ENCODE measurements at regions not wholly inside any gene's neighbourhood (a gene's known extent, or its start where the extent isn't known, plus 50 kb on each side); places are given as distances from the start of the nearest gene placed in this dataset.
"Not testable (repeated sequence)": the region's sequence is repeated elsewhere in the genome, so short reads cannot be mapped to it uniquely, and the experiment has no call there.

DNA sequence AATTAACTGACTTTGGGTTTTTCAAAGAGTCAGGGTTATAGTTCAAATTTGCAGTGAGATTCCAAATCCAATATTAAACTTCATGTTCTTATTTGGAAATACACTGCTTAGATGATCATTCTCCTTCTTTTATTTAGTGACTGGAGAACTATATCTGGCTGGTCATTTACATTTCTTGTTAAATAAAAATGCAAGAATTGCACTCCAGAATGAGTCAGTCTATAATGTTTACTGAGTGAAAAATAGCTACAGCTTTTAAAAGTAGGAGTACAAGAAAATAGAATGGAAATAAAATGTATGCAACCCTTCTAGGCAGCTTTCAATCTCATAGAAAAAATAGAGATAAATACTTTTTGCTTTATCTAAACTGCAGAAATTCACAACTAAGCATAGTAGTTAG is 54.5 kb upstream of the CD2AP start:
- Histone ChIP-seq H3K36me3 (no peaks in the 10 kb centered on the region), H3K27me3 (no peaks in the 10 kb centered on the region), H3K9me3 (no peaks in the 10 kb centered on the region), H3K4me3 (no peak overlapping the region), H3K27ac (no peak overlapping the region), H3K4me1 (peaks cover 8 to 21% (median 10%) of the 10 kb centered on the region in 4 donors)
- no peak for DNase-seq
- no peak for TF ChIP-seq POLR2AphosphoS5 (IDR thresholded peaks at IDR 0.05)
- no peak for TF ChIP-seq EP300 (IDR thresholded peaks at IDR 0.05; ENCODE audit: low read depth)
- TF ChIP-seq POLR2A (IDR thresholded peaks at IDR 0.05), result no peak
- TF ChIP-seq, protein P1, sequence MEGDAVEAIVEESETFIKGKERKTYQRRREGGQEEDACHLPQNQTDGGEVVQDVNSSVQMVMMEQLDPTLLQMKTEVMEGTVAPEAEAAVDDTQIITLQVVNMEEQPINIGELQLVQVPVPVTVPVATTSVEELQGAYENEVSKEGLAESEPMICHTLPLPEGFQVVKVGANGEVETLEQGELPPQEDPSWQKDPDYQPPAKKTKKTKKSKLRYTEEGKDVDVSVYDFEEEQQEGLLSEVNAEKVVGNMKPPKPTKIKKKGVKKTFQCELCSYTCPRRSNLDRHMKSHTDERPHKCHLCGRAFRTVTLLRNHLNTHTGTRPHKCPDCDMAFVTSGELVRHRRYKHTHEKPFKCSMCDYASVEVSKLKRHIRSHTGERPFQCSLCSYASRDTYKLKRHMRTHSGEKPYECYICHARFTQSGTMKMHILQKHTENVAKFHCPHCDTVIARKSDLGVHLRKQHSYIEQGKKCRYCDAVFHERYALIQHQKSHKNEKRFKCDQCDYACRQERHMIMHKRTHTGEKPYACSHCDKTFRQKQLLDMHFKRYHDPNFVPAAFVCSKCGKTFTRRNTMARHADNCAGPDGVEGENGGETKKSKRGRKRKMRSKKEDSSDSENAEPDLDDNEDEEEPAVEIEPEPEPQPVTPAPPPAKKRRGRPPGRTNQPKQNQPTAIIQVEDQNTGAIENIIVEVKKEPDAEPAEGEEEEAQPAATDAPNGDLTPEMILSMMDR (IDR thresholded peaks at IDR 0.05), result no peak
- in situ Hi-C loops (cut with MboI; ENCODE audit: low pct_ligation_motif_present in 1 of 4, low pct_unique_long_range_greater_than_20kb in 1 of 4, low sequenced_read_pairs in 3 of 4) (loop anchor here in 3 of 4 donors (25.0 kb wide), 3 partner anchors 164 to 364 kb away; partner anchors contain the start of gene OPN5 (in 1 of the 3)), intact Hi-C loops (cut with DNase I; ENCODE audit: low total_unique reads) (no loop called here)

DNA sequence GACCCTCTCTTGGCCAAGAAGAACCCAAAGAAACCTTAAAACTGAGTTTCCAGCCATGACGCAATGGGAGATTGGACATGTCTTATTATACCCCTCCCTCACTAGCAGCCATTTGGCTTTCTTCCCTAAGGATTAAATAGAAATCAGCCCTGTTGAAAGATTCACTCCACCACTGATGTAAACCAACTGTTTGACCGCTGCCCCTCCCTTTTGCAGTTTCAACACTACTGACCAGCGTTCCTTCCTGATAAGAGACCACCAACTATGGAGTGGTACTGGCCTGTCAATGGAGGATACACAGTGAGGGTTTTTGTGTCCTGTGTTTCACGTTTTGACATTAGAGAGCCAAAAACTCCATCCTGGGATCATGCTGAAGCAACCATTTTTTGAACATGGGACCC is 53.2 kb upstream of the CD2AP start:
- intact Hi-C loops (cut with DNase I; ENCODE audit: low total_unique reads) (no loop called here), in situ Hi-C loops (cut with MboI; ENCODE audit: low pct_ligation_motif_present in 1 of 4, low pct_unique_long_range_greater_than_20kb in 1 of 4, low sequenced_read_pairs in 3 of 4) (loop anchor here in 3 of 4 donors (25.0 kb wide), 3 partner anchors 163 to 363 kb away; partner anchors contain the start of gene OPN5 (in 1 of the 3))
- no peak for DNase-seq
- H3K4me3 ChIP-seq, result no peak overlapping the region
- H3K27ac ChIP-seq, result no peak overlapping the region
- TF ChIP-seq EP300 (IDR thresholded peaks at IDR 0.05; ENCODE audit: low read depth) (no peak), POLR2AphosphoS5 (IDR thresholded peaks at IDR 0.05) (no peak), POLR2A (IDR thresholded peaks at IDR 0.05) (no peak)
- TF ChIP-seq, protein P1 (IDR thresholded peaks at IDR 0.05), result no peak
- peaks cover 7 to 13% (median 8%) of the 10 kb centered on the region in 4 donors for H3K4me1 ChIP-seq
- 63 to 70% methylated on average over 2 to 4 of the region's 4 CpGs for WGBS, 2 donors (ENCODE audit: low coverage in 1 of 2)
- no peaks in the 10 kb centered on the region for H3K36me3 ChIP-seq
- peaks cover 4 to 7% of the 10 kb centered on the region in 2 donors for H3K9me3 ChIP-seq
- no peaks in the 10 kb centered on the region for H3K27me3 ChIP-seq

DNA sequence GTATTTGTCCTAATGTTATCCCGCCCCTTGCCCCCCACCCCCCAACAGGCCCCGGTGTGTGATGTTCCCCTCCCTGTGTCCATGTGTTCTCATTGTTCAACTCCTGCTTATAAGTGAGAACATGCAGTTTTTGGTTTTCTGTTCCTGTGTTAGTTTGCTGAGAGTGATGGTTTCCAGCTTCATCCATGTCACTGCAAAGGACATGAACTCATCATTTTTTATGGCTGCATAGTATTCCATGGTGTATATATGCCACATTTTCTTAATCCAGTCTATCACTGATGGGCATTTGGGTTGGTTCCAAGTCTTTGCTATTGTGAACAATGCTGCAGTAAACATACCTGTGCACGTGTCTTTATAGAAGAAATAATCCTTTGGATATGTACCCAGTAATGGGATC is 51.9 kb upstream of the CD2AP start:
- WGBS, 2 donors (ENCODE audit: low coverage in 1 of 2), result 81 to 83% methylated on average over 3 of the region's 3 CpGs
- H3K4me3 ChIP-seq; H3K36me3 ChIP-seq; H3K27me3 ChIP-seq; in situ Hi-C loops (cut with MboI; ENCODE audit: low pct_ligation_motif_present in 1 of 4, low pct_unique_long_range_greater_than_20kb in 1 of 4, low sequenced_read_pairs in 3 of 4); DNase-seq; H3K27ac ChIP-seq; intact Hi-C loops (cut with DNase I; ENCODE audit: low total_unique reads); H3K4me1 ChIP-seq: not testable (repeated sequence)
- H3K9me3 ChIP-seq, result peaks cover 4 to 15% of the 10 kb centered on the region in 2 donors

DNA sequence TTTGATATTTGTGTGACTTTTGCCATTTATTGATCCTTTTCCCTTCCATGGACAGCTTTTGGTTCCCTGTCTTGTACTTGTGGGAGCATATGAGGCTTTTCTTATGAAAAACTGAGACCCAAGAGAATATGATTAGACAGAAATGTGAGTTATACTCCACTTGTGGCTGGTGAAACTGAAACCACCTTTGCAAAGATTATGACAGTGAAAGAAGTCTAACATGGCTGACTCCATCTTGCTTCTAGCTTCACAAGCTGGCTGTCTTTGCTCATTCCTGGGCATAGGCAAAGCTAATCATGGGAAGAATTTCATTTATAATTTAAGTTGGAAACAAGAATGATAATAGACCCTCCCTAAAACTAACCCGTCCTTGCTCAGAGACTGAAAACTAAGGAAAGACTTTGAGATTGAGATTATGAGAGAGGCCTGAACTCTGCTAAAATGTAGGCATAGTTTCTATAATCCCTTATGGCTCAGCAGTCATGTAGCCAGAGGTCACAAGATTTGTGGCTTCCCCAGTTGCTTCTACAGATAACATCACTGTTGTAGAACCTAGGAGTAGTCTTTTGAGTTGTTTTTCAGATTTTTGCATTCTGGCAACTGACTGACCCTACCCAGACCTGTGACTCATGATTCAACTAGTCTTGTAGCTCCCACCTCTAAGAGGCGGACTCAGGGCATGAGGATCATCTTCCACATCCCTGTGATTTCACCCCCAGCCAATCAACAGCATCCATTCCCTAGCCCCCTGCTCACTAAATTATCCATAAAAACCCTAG is 50.9 kb upstream of the CD2AP start:
- no peaks in the 10 kb centered on the region for H3K27me3 ChIP-seq
- no peak overlapping the region for H3K4me3 ChIP-seq
- H3K27ac ChIP-seq, result no peak overlapping the region
- no peaks in the 10 kb centered on the region for H3K36me3 ChIP-seq
- H3K4me1 ChIP-seq, result no peaks in the 10 kb centered on the region
- in situ Hi-C loops (cut with MboI; ENCODE audit: low pct_ligation_motif_present in 1 of 4, low pct_unique_long_range_greater_than_20kb in 1 of 4, low sequenced_read_pairs in 3 of 4) (no loop called here), intact Hi-C loops (cut with DNase I; ENCODE audit: low total_unique reads) (no loop called here)
- DNase-seq, result no peak
- TF ChIP-seq EP300 (IDR thresholded peaks at IDR 0.05; ENCODE audit: low read depth), result no peak
- no peak for TF ChIP-seq POLR2A (IDR thresholded peaks at IDR 0.05)
- TF ChIP-seq, protein P1 (IDR thresholded peaks at IDR 0.05), result no peak
- no peak for TF ChIP-seq POLR2AphosphoS5 (IDR thresholded peaks at IDR 0.05)
- 85 to 94% methylated on average over 1 to 2 of the region's 2 CpGs for WGBS, 2 donors (ENCODE audit: low coverage in 1 of 2)
- peaks cover 4 to 15% of the 10 kb centered on the region in 2 donors for H3K9me3 ChIP-seq

DNA sequence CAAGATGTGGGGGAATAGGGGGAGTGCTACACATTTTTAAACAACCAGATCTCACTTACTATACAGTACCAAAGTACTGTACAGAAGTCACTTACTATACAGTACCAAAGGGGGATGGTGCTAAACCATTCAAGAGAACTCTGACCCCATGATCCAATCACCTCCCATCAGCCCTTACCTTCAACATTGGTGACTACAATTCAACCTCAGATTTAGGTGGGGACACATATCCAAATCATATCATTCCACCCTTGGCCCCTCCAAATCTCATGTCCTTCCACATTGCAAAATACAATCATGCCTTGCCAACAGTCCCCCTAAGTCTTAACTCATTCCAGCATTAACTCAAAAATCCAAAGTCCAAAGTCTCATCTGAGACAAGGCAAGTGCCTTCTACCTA is 49.9 kb upstream of the CD2AP start:
- peaks cover 4 to 15% of the 10 kb centered on the region in 2 donors for H3K9me3 ChIP-seq
- in situ Hi-C loops (cut with MboI; ENCODE audit: low pct_ligation_motif_present in 1 of 4, low pct_unique_long_range_greater_than_20kb in 1 of 4, low sequenced_read_pairs in 3 of 4) (no loop called here), intact Hi-C loops (cut with DNase I; ENCODE audit: low total_unique reads) (no loop called here)
- H3K36me3 ChIP-seq, result no peaks in the 10 kb centered on the region
- no peaks in the 10 kb centered on the region for H3K27me3 ChIP-seq
- TF ChIP-seq EP300 (IDR thresholded peaks at IDR 0.05; ENCODE audit: low read depth) (no peak), POLR2A (IDR thresholded peaks at IDR 0.05) (no peak), POLR2AphosphoS5 (IDR thresholded peaks at IDR 0.05) (no peak)
- TF ChIP-seq, protein P1 (IDR thresholded peaks at IDR 0.05), result no peak
- H3K4me1 ChIP-seq, result no peaks in the 10 kb centered on the region
- DNase-seq, result no peak
- no peak overlapping the region for H3K27ac ChIP-seq
- H3K4me3 ChIP-seq, result no peak overlapping the region

All from transverse colon (tissue), 4 donors.